ENCODE measurements at regions not wholly inside any gene's neighbourhood (a gene's known extent, or its start where the extent isn't known, plus 50 kb on each side); places are given as distances from the start of the nearest gene placed in this dataset.

DNA sequence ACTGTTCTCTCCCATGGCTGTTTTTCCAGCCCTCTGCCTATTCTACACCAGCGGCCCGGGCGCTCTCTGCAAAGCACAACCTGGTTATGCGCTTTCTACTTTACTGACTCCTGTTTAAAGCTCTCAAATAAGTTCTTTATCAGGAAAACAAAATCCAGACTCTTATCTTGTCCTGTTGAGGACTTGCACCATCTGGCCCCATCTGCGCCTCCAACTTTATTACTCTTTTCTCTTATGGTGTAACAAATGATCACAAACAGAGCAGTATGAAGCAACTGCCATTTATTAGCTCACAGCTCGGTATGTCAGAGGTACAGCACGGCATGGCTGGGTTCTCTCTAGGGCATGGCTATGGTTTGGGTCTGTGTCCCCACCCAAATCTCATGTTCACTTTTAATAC is 236.5 kb upstream of the NT5C1B start:
- no peak for TF ChIP-seq EZH2 (IDR thresholded peaks at IDR 0.05; ENCODE audit: insufficient read depth, poor library complexity, severe bottlenecking)
- TF ChIP-seq EZH2phosphoT487 (IDR thresholded peaks at IDR 0.05; ENCODE audit: insufficient read depth, low read depth): no peak
